ENCODE measurements at regions not wholly inside any gene's neighbourhood (a gene's known extent, or its start where the extent isn't known, plus 50 kb on each side); places are given as distances from the start of the nearest gene placed in this dataset.

GRCh38 chr4:30656828-30657227 lies 63.3 kb upstream of the PCDH7 start:
- TF ChIP-seq, protein P1, sequence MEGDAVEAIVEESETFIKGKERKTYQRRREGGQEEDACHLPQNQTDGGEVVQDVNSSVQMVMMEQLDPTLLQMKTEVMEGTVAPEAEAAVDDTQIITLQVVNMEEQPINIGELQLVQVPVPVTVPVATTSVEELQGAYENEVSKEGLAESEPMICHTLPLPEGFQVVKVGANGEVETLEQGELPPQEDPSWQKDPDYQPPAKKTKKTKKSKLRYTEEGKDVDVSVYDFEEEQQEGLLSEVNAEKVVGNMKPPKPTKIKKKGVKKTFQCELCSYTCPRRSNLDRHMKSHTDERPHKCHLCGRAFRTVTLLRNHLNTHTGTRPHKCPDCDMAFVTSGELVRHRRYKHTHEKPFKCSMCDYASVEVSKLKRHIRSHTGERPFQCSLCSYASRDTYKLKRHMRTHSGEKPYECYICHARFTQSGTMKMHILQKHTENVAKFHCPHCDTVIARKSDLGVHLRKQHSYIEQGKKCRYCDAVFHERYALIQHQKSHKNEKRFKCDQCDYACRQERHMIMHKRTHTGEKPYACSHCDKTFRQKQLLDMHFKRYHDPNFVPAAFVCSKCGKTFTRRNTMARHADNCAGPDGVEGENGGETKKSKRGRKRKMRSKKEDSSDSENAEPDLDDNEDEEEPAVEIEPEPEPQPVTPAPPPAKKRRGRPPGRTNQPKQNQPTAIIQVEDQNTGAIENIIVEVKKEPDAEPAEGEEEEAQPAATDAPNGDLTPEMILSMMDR (IDR thresholded peaks at IDR 0.05) = no peak
- no peak for TF ChIP-seq POLR2AphosphoS5 (IDR thresholded peaks at IDR 0.05)
- TF ChIP-seq EP300 (IDR thresholded peaks at IDR 0.05) = no peak
